Bronchial epithelial cell (primary cell): ENCODE measurements at regions not wholly inside any gene's neighbourhood (a gene's known extent, or its start where the extent isn't known, plus 50 kb on each side); places are given as distances from the start of the nearest gene placed in this dataset.

Experiments used
- DNase-seq: peaks from one replicate; pipeline ENCODE4 v3.0.0-alpha.2; 2010; ENCODE audit warnings: low read depth
- FAIRE-seq: peaks from 2 replicates; lab custom pipeline; 2011; peaks lifted over from hg19 to GRCh38; lab: Jason Lieb, UNC
- H3K27me3 ChIP-seq: 2 replicates; pipeline ENCODE4 v1.5.1; 2011; ENCODE audit warnings: low read length; ENCODE audit not compliant: control insufficient read depth, insufficient read depth
- H3K36me3 ChIP-seq: 2 replicates; pipeline ENCODE4 v1.5.1; 2011; ENCODE audit warnings: low read length; ENCODE audit not compliant: control insufficient read depth, insufficient read depth
- H3K4me3 ChIP-seq: 2 replicates; pipeline ENCODE4 v1.5.1; 2011; ENCODE audit warnings: mild to moderate bottlenecking, low read depth, low read length, control low read depth
- TF ChIP-seq, protein P1 (sequence below): IDR thresholded peaks from 2 replicates; pipeline ENCODE4 v1.5.1; 2011; ENCODE audit warnings: mild to moderate bottlenecking, moderate library complexity, low read length, control low read depth, inconsistent platforms; ENCODE audit not compliant: insufficient read depth, severe bottlenecking

DNA sequence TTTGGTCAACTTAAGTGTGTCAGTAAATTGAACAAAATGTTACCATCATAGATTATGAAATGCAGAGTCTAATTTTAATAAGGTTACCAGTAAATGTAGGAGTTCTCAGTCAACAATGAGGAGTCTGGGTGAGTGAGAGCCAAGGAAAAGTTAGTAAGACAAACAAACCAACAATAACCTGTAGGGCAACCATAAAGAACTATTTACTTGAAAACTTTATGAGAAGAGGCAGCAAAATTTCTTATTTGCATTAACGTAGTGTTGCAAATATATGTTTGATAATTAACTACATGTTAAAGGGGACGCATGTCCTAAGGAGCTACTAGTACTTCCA is 131.1 kb upstream of the SOX4 start:
- FAIRE-seq (no peak), DNase-seq (no peak)
- TF ChIP-seq, protein P1, sequence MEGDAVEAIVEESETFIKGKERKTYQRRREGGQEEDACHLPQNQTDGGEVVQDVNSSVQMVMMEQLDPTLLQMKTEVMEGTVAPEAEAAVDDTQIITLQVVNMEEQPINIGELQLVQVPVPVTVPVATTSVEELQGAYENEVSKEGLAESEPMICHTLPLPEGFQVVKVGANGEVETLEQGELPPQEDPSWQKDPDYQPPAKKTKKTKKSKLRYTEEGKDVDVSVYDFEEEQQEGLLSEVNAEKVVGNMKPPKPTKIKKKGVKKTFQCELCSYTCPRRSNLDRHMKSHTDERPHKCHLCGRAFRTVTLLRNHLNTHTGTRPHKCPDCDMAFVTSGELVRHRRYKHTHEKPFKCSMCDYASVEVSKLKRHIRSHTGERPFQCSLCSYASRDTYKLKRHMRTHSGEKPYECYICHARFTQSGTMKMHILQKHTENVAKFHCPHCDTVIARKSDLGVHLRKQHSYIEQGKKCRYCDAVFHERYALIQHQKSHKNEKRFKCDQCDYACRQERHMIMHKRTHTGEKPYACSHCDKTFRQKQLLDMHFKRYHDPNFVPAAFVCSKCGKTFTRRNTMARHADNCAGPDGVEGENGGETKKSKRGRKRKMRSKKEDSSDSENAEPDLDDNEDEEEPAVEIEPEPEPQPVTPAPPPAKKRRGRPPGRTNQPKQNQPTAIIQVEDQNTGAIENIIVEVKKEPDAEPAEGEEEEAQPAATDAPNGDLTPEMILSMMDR: no peak
- H3K4me3 ChIP-seq: no peak overlapping the region
- H3K36me3 ChIP-seq: no peaks in the 10 kb centered on the region
- H3K27me3 ChIP-seq: no peaks in the 10 kb centered on the region

DNA sequence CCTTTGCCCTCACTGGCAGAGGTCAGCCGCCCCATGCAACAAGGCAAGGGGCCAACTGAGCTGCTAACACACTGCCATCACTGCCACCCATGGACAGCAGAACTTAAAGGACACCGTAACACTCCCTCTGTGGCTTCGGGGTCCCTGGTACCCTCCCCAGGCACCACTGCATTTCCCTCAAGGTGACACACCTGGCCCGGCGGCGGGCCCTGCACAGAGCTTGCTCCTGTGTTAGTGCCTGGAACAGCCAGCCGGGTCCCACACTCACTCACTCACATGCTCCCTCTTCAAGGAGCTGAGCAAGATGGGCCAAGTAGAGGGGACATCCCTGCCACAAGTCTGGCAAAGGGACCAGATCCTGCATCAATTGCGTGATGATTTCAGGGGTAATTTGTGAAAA is 126.5 kb upstream of the SOX4 start:
- Histone ChIP-seq H3K36me3 (no peaks in the 10 kb centered on the region), H3K27me3 (no peaks in the 10 kb centered on the region), H3K4me3 (no peak overlapping the region)
- FAIRE-seq (no peak), DNase-seq (no peak)
- TF ChIP-seq, protein P1: no peak

DNA sequence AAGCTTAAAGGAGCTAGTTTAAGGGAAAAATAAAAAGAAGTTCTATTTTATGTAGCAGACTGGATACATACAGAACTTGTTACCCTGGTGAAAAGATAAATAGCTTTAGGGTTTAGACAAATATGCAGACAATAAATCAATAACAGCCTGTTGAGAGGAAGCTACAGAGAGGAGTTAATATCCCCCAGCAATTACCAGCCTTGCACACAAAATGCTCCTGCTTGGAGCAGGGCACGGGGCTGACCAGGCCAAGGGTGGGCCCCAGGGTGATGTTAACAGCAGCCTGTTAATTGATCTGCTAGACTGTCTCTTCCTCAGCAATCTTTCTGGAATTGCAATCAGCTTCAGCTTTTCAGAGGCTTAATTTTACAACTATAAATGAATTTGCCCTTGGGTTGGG is 125.1 kb upstream of the SOX4 start:
- TF ChIP-seq, protein P1: no peak

DNA sequence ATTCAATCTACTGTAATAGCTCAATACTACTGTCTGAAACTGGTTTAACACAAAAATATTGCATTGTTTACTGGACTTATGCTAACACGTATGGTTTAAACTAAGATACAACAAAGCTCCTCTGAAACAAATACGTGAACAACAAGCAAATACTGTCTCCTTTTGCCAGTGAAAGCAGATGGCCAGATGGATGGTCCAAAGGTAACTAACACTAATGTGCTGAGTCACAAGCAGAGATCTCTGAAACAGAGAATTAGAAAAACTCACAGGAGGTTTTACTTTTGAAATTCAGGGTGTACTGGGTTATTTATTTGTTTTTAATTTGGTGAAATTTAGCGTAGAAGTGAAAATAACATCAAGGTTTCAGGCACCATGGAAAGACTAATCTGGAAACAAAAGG is 124.3 kb upstream of the SOX4 start:
- FAIRE-seq: no peak
- Histone ChIP-seq H3K36me3 (no peaks in the 10 kb centered on the region), H3K27me3 (no peaks in the 10 kb centered on the region), H3K4me3 (no peak overlapping the region)
- DNase-seq: no peak
- TF ChIP-seq, protein P1: no peak

More for the DNA sequence above, 125.1 kb upstream of the SOX4 start:
- Histone ChIP-seq H3K27me3 (no peaks in the 10 kb centered on the region), H3K36me3 (no peaks in the 10 kb centered on the region), H3K4me3 (no peak overlapping the region)
- no peak for DNase-seq
- FAIRE-seq: no peak

DNA sequence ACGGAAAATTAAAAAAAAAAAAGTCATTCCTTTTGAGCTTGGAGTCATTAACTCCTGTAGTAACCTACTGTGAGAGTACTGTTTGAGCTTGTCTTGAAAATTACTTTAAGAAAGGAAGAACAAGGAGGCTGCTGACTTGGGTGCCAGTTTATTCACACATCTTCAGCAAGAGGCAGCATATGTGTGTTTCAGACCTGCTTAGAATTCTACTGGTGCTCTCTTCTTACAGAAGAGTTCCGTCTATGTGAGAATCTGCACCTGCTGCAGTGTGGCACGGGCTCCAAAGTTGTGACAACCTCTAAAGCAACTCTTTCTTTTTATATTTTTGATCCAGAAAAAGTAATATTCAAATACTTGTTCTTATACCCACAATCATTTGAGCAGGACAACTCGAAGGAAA is 117.4 kb upstream of the SOX4 start:
- H3K36me3 ChIP-seq: no peaks in the 10 kb centered on the region
- H3K27me3 ChIP-seq: no peaks in the 10 kb centered on the region
- no peak overlapping the region for H3K4me3 ChIP-seq
- FAIRE-seq: no peak
- TF ChIP-seq, protein P1: no peak
- no peak for DNase-seq

DNA sequence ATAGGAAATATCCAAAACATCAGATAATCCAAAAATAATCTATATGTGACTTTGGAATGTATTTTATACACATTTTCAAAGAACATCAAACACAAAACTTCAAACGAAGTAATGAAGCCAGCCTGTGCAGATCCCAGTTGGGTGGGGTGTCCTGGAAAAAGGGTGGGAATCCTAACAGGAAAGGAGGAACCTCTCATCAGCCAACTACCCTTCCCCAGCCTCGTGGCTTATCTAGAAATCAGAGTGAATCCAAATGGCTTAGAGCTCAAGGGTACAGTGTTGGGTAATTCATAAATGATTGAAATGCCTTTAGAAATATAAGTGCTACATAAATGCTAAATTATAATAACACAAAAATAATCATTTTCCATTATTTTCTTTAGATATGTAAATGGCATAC is 115.1 kb upstream of the SOX4 start:
- TF ChIP-seq, protein P1: no peak
- H3K27me3 ChIP-seq: no peaks in the 10 kb centered on the region
- DNase-seq (no peak), FAIRE-seq (no peak)
- no peak overlapping the region for H3K4me3 ChIP-seq
- no peaks in the 10 kb centered on the region for H3K36me3 ChIP-seq
